ENCODE measurements at regions not wholly inside any gene's neighbourhood (a gene's known extent, or its start where the extent isn't known, plus 50 kb on each side); places are given as distances from the start of the nearest gene placed in this dataset.

- TF ChIP-seq CHD7 (IDR thresholded peaks at IDR 0.05; ENCODE audit: insufficient replicate concordance, low read length), result no peak
- no peak for TF ChIP-seq SIRT6 (IDR thresholded peaks at IDR 0.05; ENCODE audit: low read length)
- TF ChIP-seq USF2 (IDR thresholded peaks at IDR 0.05; ENCODE audit: low read length), result no peak
- TF ChIP-seq RXRA (IDR thresholded peaks at IDR 0.05; ENCODE audit: insufficient read depth, low read depth, low read length), result no peak
- TF ChIP-seq CHD1 (IDR thresholded peaks at IDR 0.05; ENCODE audit: low read depth, low read length), result no peak
Measured at GRCh38 chr11:34774604-34775003, 141.6 kb downstream of the APIP start (continued).

Measured in H1 (cell line).